Peyer's patch (tissue), 4 donors: ENCODE measurements at regions not wholly inside any gene's neighbourhood (a gene's known extent, or its start where the extent isn't known, plus 50 kb on each side); places are given as distances from the start of the nearest gene placed in this dataset.

Source experiments
- CTCF ChIP-seq, 6 experiments: fragments of 450-650 bp in 4 of 6; fragments of 200-600 bp in 2 of 6; sonication (generic) in 1 of 6; IDR thresholded peaks; one replicate each; pipeline ENCODE4 v1.5.1; 2017 to 2019; ENCODE audit warnings: antibody characterized with exemption in 6 of 6, mild to moderate bottlenecking in 3 of 6, moderate library complexity in 1 of 6
- POLR2A ChIP-seq, 2 donors: fragments of 450-650 bp; IDR thresholded peaks; one replicate each; pipeline ENCODE4 v1.5.1; 2017; ENCODE audit warnings: antibody characterized with exemption in 2 of 2, mild to moderate bottlenecking in 2 of 2, moderate library complexity in 2 of 2

DNA sequence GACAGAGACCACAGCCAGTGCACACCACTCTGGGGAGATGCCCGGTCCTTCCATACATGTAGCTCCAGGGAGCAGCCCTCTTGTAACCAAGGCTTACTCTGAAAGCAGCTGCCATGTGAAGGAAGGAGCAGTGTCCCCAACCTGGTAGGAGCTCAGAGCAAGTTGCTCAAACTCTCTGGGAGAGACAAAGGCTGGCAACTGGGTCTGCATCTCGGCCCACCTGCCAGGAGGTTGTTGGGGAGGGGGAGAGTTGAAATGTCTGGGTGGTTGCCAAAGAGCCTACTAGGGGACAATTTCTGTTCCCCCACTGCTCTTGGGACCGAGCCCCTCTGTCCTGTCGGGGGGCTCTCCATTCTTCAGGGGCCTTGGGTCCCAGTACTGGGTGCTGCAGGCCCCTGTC, 309.9 kb downstream of the TLE3 start:
- TF ChIP-seq CTCF (IDR thresholded peaks at IDR 0.05) = no peak
- no peak for TF ChIP-seq POLR2A (IDR thresholded peaks at IDR 0.05)
